AG10803 (cell line): ENCODE measurements at regions not wholly inside any gene's neighbourhood (a gene's known extent, or its start where the extent isn't known, plus 50 kb on each side); places are given as distances from the start of the nearest gene placed in this dataset.

Source experiments
- DNase-seq: peaks from one replicate; pipeline ENCODE4 v3.0.0; 2010; ENCODE audit warnings: low read depth
- H3K4me3 ChIP-seq: 2 replicates; pipeline ENCODE4 v1.5.1; 2011; ENCODE audit warnings: mild to moderate bottlenecking, low read length, control low read depth
- TF ChIP-seq, protein P1 (sequence below): conservative IDR thresholded peaks from 2 replicates; pipeline ENCODE4 v1.5.1; 2011; ENCODE audit warnings: mild to moderate bottlenecking, low read length, control low read depth, inconsistent platforms

DNA sequence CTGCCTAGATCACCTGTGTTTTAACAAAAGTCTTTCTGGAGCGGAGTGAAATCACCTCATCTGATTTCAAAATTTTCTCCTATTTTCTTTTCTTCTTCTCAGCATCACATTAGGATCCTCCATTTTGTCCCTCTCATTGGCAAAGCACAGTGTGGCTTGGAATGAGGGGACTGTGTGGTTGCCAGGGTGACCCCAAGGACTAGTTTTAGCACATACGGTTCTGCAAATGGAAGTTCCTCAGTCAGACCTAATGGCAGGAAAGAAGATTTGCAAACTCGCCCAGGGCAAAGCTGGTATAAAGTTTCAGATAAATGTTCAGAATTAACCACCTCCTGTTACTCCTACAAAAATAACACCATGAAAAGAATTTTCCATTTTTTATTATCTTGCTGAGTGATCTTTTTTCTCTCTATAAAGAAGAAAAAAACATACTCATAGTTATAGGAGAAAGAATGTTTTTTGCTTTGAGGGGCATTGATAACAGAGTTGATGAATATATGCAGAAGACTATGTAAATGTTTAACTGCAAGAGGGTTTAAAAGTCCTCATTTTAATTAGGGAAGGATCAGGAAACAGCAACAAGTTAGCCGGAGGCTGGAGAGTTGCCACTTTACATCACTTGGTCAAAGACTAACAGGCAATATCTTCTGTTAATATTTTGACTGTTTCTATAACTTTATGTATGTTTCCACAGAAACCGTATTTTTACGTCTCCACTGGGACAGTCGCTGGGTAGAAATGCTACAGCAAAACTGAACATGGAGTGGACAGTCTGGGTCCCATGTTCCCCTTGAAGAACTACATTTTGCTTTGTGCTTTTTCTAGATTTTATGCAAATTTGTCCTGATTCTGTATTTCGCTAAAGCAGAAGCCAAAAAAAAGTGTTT, 257.8 kb downstream of the NR2F1-AS1 start:
- DNase-seq = no peak
- TF ChIP-seq, protein P1, sequence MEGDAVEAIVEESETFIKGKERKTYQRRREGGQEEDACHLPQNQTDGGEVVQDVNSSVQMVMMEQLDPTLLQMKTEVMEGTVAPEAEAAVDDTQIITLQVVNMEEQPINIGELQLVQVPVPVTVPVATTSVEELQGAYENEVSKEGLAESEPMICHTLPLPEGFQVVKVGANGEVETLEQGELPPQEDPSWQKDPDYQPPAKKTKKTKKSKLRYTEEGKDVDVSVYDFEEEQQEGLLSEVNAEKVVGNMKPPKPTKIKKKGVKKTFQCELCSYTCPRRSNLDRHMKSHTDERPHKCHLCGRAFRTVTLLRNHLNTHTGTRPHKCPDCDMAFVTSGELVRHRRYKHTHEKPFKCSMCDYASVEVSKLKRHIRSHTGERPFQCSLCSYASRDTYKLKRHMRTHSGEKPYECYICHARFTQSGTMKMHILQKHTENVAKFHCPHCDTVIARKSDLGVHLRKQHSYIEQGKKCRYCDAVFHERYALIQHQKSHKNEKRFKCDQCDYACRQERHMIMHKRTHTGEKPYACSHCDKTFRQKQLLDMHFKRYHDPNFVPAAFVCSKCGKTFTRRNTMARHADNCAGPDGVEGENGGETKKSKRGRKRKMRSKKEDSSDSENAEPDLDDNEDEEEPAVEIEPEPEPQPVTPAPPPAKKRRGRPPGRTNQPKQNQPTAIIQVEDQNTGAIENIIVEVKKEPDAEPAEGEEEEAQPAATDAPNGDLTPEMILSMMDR = no peak
- no peak overlapping the region for H3K4me3 ChIP-seq

DNA sequence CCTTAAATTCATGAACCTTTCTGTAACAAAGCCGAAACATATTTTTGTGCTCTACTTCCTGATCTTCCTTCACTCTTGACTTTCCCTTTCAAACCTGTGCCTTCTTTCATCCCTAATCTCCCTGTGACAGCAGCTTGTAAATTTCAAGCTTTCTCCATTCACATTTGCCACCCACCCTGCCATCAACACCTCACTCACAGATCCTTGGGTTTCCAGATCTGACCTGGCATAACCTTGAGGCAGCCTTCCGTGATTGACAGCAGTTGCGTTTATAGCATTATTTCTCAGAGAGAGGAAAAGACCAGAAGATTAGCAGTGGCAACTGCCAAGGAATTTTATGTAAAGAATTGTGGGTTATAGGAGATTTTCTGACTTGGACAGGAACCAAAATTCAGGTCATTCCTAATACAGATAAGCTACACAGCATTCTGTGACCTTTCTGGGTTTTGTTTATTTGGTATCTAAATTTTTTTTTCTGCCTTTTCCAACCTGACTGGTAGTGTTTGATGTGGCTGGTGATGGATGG, 260.0 kb downstream of the NR2F1-AS1 start:
- no peak for DNase-seq
- TF ChIP-seq, protein P1 = no peak

DNA sequence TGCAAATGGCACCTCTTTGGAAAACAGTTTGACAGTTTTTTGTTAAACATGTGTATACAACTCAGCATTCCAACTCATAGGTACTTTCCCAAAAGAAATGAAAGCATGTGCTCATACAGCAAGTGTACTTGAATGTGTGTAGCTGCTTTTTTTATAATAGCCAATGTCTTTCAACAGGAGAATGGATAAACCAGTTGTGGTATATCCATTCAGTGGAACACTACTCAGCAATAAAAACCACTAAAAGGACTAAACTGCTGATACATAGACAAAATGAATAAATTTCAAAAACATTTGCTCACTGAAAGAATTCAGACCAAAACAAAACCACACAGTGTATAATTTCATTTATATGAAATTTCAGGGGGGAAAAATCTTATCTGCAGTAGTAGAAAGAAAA, 267.3 kb downstream of the NR2F1-AS1 start:
- no peak overlapping the region for H3K4me3 ChIP-seq
- TF ChIP-seq, protein P1 = no peak
- no peak for DNase-seq

More for the DNA sequence above, 260.0 kb downstream of the NR2F1-AS1 start:
- no peak overlapping the region for H3K4me3 ChIP-seq

DNA sequence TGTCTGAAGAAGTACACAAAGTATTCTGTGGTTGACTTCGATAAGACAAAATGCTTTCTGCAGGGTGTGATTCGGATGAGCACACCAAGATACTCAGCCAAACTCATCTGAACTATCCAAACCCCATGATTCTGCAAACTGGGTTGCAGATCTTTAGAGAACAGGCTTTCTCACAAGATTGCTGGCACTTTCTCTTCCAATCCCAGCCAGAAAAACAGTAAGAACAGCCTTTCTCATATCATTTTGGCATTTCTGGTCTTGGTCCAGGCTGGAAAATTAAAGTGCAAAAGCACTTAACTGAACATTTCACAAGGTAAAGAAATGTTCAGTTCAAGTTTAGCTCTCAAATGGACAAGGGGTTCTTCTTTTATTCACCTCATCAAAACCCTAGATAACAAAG, 269.1 kb downstream of the NR2F1-AS1 start:
- no peak overlapping the region for H3K4me3 ChIP-seq
- TF ChIP-seq, protein P1 = no peak
- DNase-seq = no peak

DNA sequence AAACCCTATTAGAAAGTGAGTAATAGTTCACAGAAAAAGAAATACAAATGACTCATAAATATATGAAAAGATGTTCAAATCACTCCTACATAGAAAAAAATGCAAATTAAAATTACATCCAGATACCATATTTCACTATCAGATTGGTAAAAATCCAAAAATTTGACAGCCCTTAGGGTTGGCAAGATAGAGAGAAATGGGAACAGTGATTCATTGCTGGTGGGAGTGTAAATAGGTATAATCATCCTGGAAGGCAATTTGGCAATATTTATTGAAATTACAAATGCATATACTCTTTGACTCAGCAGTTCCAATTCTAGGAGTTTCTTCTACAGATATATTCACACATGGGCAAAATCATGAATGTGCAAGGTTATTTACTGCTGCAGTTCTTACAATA, 273.5 kb downstream of the NR2F1-AS1 start:
- peak; percentile 41 for DNase-seq
- TF ChIP-seq, protein P1 = no peak
- no peak overlapping the region for H3K4me3 ChIP-seq

DNA sequence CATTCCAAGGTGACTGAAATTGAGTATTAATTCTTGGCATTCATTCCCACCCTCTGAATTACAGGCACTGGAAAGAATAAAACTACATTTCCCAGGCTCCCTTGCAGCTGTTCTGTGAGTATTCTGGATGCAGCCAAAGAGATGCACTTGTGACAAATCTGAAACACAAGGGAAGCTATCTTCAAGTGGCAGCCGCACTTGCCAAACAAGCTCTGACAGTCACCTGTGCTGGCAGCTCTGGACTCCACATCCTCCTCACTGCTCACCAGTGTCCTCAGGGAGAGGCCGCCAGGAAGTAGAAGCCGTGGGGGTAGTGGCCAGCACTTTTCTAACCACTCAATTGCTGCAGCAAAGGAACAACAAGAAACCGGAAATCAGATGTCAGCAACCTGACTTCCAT, 275.0 kb downstream of the NR2F1-AS1 start:
- no peak for DNase-seq
- TF ChIP-seq, protein P1 = no peak
- H3K4me3 ChIP-seq = no peak overlapping the region
